Endothelial cell of umbilical vein (primary cell): ENCODE measurements at regions not wholly inside any gene's neighbourhood (a gene's known extent, or its start where the extent isn't known, plus 50 kb on each side); places are given as distances from the start of the nearest gene placed in this dataset.

Source experiments
- BruUV-seq: library from RNA; stranded (reverse); fragments of 400-500 nt; replicated peaks from 2 replicates; lab custom pipeline; 2021; lab: Mats Ljungman, UMichigan
- CTCF ChIA-PET: fragments of 300-600, 350-600 bp; sonication (Branson Sonifier 250); formaldehyde crosslinking; loops from one replicate; lab custom pipeline; 2021; ENCODE audit warnings: antibody characterized with exemption, inconsistent platforms; lab: Charles Lee
- POLR2A ChIA-PET: fragments of 300-600, 350-600 bp; sonication (Branson Sonifier 250); formaldehyde crosslinking; loops from one replicate; lab custom pipeline; 2021; ENCODE audit warnings: antibody characterized with exemption, inconsistent platforms; lab: Charles Lee
- DNase-seq: peaks from one replicate; pipeline ENCODE4 v3.0.0-alpha.2; 2011; ENCODE audit warnings: low read depth, low spot score
- FAIRE-seq: peaks from 2 replicates; lab custom pipeline; 2011; peaks lifted over from hg19 to GRCh38; lab: Jason Lieb, UNC
- H2AFZ ChIP-seq: 2 replicates; pipeline ENCODE4 v1.6.0; 2012; ENCODE audit warnings: low read depth, low read length, control low read depth, inconsistent platforms
- H3K27ac ChIP-seq: 2 replicates; pipeline ENCODE4 v1.5.1; 2011; ENCODE audit warnings: low read depth, mild to moderate bottlenecking, control low read depth, low read length, moderate library complexity; ENCODE audit not compliant: insufficient read depth
- H3K27me3 ChIP-seq, 2 experiments: 2 replicates each; pipeline versions ENCODE4 v1.6.0 to v1.6.1; 2011; ENCODE audit warnings: low read length in 2 of 2, mixed read lengths in 1 of 2; ENCODE audit not compliant: control insufficient read depth in 2 of 2, insufficient read depth in 2 of 2
- H3K36me3 ChIP-seq, 2 experiments: 2 replicates in 1 of 2; 3 replicates in 1 of 2; pipeline ENCODE4 v1.5.1; 2011; ENCODE audit warnings: low read length in 2 of 2, mild to moderate bottlenecking in 1 of 2, moderate library complexity in 1 of 2; ENCODE audit not compliant: control insufficient read depth in 2 of 2, insufficient read depth in 2 of 2; ENCODE audit errors: extremely low read depth in 1 of 2
- H3K4me1 ChIP-seq: 3 replicates; pipeline ENCODE4 v1.5.1; 2011; ENCODE audit warnings: mild to moderate bottlenecking, low read length; ENCODE audit not compliant: control insufficient read depth, insufficient read depth; ENCODE audit errors: extremely low read depth
- H3K4me2 ChIP-seq: 2 replicates; pipeline ENCODE4 v1.6.1; 2011; ENCODE audit warnings: low read length, control low read depth, mixed read lengths; ENCODE audit not compliant: insufficient read depth
- H3K4me3 ChIP-seq, 3 experiments: fragments of 200-600 bp in 1 of 3; sonication (generic), shearing (Covaris generic) in 1 of 3; replicated peaks in 1 of 3; 2 replicates each; pipeline ENCODE4 v1.5.1; 2011 to 2016; ENCODE audit warnings: control low read depth in 3 of 3, low read length in 3 of 3, mild to moderate bottlenecking in 2 of 3, inconsistent platforms in 1 of 3, low read depth in 1 of 3, moderate library complexity in 1 of 3; ENCODE audit not compliant: insufficient read depth in 1 of 3
- H3K79me2 ChIP-seq: 2 replicates; pipeline ENCODE4 v1.6.0; 2012; ENCODE audit warnings: low read length, inconsistent platforms; ENCODE audit not compliant: control insufficient read depth, insufficient read depth
- H3K9ac ChIP-seq: replicated peaks from 2 replicates; pipeline ENCODE3; 2011; ENCODE audit warnings: low read length, control low read depth; ENCODE audit not compliant: insufficient read depth; ENCODE audit errors: extremely low read depth
- H3K9me1 ChIP-seq: replicated peaks from 3 replicates; pipeline ENCODE4 v1.6.0; 2011; ENCODE audit warnings: mild to moderate bottlenecking, low read length; ENCODE audit not compliant: control insufficient read depth, insufficient read depth; ENCODE audit errors: extremely low read depth
- H3K9me3 ChIP-seq: replicated peaks from 2 replicates; pipeline ENCODE4 v1.5.1; 2012; ENCODE audit warnings: low read length, inconsistent platforms; ENCODE audit not compliant: control insufficient read depth, insufficient read depth
- H4K20me1 ChIP-seq: replicated peaks from 2 replicates; pipeline ENCODE3; 2011; ENCODE audit warnings: mild to moderate bottlenecking, low read length; ENCODE audit not compliant: control insufficient read depth, insufficient read depth; ENCODE audit errors: extremely low read depth
- CTCF ChIP-seq, 2 donors: IDR thresholded peaks; 1 replicate in 1 of 2; 2 replicates in 1 of 2; pipeline ENCODE4 v1.5.1; 2011; ENCODE audit warnings: low read length in 2 of 2, mild to moderate bottlenecking in 2 of 2, moderate library complexity in 2 of 2, control low read depth in 1 of 2, inconsistent platforms in 1 of 2, low read depth in 1 of 2; ENCODE audit not compliant: insufficient read depth in 1 of 2; ENCODE audit errors: extremely low read depth in 1 of 2
- EZH2 ChIP-seq: IDR thresholded peaks from 2 replicates; pipeline ENCODE4 v1.6.1; 2012; ENCODE audit warnings: borderline replicate concordance, low read depth, mild to moderate bottlenecking, moderate library complexity, low read length, inconsistent platforms; ENCODE audit not compliant: severe bottlenecking
- FOS ChIP-seq: IDR thresholded peaks from 2 replicates; pipeline ENCODE4 v1.6.1; 2011; ENCODE audit warnings: mild to moderate bottlenecking, low read length, moderate library complexity, borderline replicate concordance; ENCODE audit not compliant: insufficient read depth
- GATA2 ChIP-seq: IDR thresholded peaks from 2 replicates; pipeline ENCODE4 v1.7.0; 2011; ENCODE audit warnings: low read depth, mild to moderate bottlenecking, moderate library complexity, mixed read lengths, low read length; ENCODE audit not compliant: insufficient read length, insufficient read depth
- JUN ChIP-seq: IDR thresholded peaks from 2 replicates; pipeline ENCODE4 v1.6.1; 2011; ENCODE audit warnings: borderline replicate concordance, low read depth; ENCODE audit not compliant: insufficient read length, insufficient read depth
- MAX ChIP-seq: IDR thresholded peaks from 2 replicates; pipeline ENCODE4 v1.6.1; 2011; ENCODE audit not compliant: insufficient read depth, insufficient read length
- MYC ChIP-seq: IDR thresholded peaks from one replicate; pipeline ENCODE4 v1.6.1; 2011; ENCODE audit warnings: mild to moderate bottlenecking, low read depth, low read length
- POLR2A ChIP-seq: IDR thresholded peaks from 2 replicates; pipeline ENCODE4 v1.6.1; 2012; ENCODE audit warnings: low read depth, mild to moderate bottlenecking, control low read depth, low read length
- POLR2AphosphoS5 ChIP-seq: IDR thresholded peaks from 2 replicates; pipeline ENCODE4 v1.6.1; 2012; ENCODE audit warnings: low read depth, mild to moderate bottlenecking, control low read depth, low read length, moderate library complexity; ENCODE audit not compliant: insufficient read depth
- dilution Hi-C: fragments of 300-500 bp; cut with MboI; formaldehyde crosslinking; loops from one replicate; pipeline ENCODE4 v1.15.0; 2019; ENCODE audit warnings: low sequenced_read_pairs; ENCODE audit not compliant: extremely low pct_ligation_motif_present
- intact Hi-C: fragments of 100-400 bp; cut with micrococcal nuclease; formaldehyde crosslinking; loops from one replicate; pipeline ENCODE4 v1.10.0; 2022

- no TSS peak for BruUV-seq
- CTCF ChIA-PET: no interaction called here
- POLR2A ChIA-PET: no interaction called here
Observed at GRCh38 chr13:42453091-42453645, 120.8 kb upstream of the TNFSF11 start.

More at GRCh38 chr13:42453091-42453645, 120.8 kb upstream of the TNFSF11 start:
- H3K27ac ChIP-seq: no peak overlapping the region
- no peak for TF ChIP-seq POLR2A
- no peak for TF ChIP-seq POLR2AphosphoS5
- no peak for TF ChIP-seq GATA2
- TF ChIP-seq MYC: no peak
- no peak for TF ChIP-seq JUN
- no peak for TF ChIP-seq FOS
- no peak for TF ChIP-seq EZH2
- no peak for TF ChIP-seq MAX
- no peak for TF ChIP-seq CTCF (IDR thresholded peaks at IDR 0.05; ENCODE audit: extremely low read depth in 1 of 2, insufficient read depth in 1 of 2, low read depth in 1 of 2, low read length in 2 of 2)
- no peaks in the 10 kb centered on the region for H3K27me3 ChIP-seq
- H3K4me3 ChIP-seq: no peak overlapping the region
- H3K9me1 ChIP-seq: no peaks in the 10 kb centered on the region
- intact Hi-C loops (no loop called here), dilution Hi-C loops (no loop called here)
- no peak overlapping the region for H2AFZ ChIP-seq
- H3K9me3 ChIP-seq: no peaks in the 10 kb centered on the region
- H3K9ac ChIP-seq: no peak overlapping the region
- H3K36me3 ChIP-seq: no peaks in the 10 kb centered on the region
- H3K4me2 ChIP-seq: no peak overlapping the region
- no peaks in the 10 kb centered on the region for H4K20me1 ChIP-seq
- FAIRE-seq (no peak), DNase-seq (no peak)
- H3K4me1 ChIP-seq: no peaks in the 10 kb centered on the region
- no peaks in the 10 kb centered on the region for H3K79me2 ChIP-seq
